Breast epithelium (tissue), 3 donors: ENCODE measurements at regions not wholly inside any gene's neighbourhood (a gene's known extent, or its start where the extent isn't known, plus 50 kb on each side); places are given as distances from the start of the nearest gene placed in this dataset.

ENCODE experiments used
- POLR2A ChIP-seq: fragments of 450-650 bp; IDR thresholded peaks from one replicate; pipeline ENCODE4 v1.6.1; 2016; ENCODE audit warnings: antibody characterized with exemption, mild to moderate bottlenecking, moderate library complexity
- POLR2AphosphoS5 ChIP-seq, 3 donors: sonication (generic); formaldehyde crosslinking; IDR thresholded peaks; one replicate each; pipeline ENCODE4 v1.6.1; 2017; ENCODE audit warnings: antibody characterized with exemption in 3 of 3
- TF ChIP-seq, protein P1 (sequence below), 3 donors: fragments of 450-650 bp; IDR thresholded peaks; one replicate each; pipeline ENCODE4 v1.5.1; 2016 to 2017; ENCODE audit warnings: antibody characterized with exemption in 3 of 3, mild to moderate bottlenecking in 3 of 3, moderate library complexity in 3 of 3

GRCh38 chr2:166651991-166652390 is 157.9 kb upstream of the SCN7A start:
- no peak for TF ChIP-seq POLR2A
- TF ChIP-seq, protein P1, sequence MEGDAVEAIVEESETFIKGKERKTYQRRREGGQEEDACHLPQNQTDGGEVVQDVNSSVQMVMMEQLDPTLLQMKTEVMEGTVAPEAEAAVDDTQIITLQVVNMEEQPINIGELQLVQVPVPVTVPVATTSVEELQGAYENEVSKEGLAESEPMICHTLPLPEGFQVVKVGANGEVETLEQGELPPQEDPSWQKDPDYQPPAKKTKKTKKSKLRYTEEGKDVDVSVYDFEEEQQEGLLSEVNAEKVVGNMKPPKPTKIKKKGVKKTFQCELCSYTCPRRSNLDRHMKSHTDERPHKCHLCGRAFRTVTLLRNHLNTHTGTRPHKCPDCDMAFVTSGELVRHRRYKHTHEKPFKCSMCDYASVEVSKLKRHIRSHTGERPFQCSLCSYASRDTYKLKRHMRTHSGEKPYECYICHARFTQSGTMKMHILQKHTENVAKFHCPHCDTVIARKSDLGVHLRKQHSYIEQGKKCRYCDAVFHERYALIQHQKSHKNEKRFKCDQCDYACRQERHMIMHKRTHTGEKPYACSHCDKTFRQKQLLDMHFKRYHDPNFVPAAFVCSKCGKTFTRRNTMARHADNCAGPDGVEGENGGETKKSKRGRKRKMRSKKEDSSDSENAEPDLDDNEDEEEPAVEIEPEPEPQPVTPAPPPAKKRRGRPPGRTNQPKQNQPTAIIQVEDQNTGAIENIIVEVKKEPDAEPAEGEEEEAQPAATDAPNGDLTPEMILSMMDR (IDR thresholded peaks at IDR 0.05): no peak
- TF ChIP-seq POLR2AphosphoS5 (IDR thresholded peaks at IDR 0.05): no peak
